ENCODE measurements at regions not wholly inside any gene's neighbourhood (a gene's known extent, or its start where the extent isn't known, plus 50 kb on each side); places are given as distances from the start of the nearest gene placed in this dataset.

DNA sequence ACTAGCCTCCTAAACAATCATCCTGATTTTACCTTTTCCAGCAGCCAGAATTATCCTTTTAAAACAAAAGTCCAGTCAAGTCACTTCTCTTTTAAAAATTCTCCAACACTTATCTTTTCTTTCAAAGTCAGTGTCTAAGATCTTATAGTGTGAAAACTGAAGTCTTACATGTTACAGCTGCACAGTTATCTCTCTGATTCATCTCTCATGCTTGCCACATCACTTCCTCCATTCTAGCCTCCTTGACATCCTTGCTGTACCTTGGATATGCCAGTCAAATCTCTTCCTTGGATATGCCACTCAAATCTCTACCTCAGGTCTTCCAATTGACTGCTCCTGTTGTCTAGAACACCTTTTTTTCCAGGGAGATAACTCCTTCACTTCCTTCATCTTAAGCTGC lies 361.7 kb upstream of the FTMT start:
- H3K27ac ChIP-seq: no peak overlapping the region
- TF ChIP-seq, protein P1, sequence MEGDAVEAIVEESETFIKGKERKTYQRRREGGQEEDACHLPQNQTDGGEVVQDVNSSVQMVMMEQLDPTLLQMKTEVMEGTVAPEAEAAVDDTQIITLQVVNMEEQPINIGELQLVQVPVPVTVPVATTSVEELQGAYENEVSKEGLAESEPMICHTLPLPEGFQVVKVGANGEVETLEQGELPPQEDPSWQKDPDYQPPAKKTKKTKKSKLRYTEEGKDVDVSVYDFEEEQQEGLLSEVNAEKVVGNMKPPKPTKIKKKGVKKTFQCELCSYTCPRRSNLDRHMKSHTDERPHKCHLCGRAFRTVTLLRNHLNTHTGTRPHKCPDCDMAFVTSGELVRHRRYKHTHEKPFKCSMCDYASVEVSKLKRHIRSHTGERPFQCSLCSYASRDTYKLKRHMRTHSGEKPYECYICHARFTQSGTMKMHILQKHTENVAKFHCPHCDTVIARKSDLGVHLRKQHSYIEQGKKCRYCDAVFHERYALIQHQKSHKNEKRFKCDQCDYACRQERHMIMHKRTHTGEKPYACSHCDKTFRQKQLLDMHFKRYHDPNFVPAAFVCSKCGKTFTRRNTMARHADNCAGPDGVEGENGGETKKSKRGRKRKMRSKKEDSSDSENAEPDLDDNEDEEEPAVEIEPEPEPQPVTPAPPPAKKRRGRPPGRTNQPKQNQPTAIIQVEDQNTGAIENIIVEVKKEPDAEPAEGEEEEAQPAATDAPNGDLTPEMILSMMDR (IDR thresholded peaks at IDR 0.05): no peak
- no peak for DNase-seq (ENCODE audit: low spot score)
- no peak overlapping the region for H3K4me3 ChIP-seq

DNA sequence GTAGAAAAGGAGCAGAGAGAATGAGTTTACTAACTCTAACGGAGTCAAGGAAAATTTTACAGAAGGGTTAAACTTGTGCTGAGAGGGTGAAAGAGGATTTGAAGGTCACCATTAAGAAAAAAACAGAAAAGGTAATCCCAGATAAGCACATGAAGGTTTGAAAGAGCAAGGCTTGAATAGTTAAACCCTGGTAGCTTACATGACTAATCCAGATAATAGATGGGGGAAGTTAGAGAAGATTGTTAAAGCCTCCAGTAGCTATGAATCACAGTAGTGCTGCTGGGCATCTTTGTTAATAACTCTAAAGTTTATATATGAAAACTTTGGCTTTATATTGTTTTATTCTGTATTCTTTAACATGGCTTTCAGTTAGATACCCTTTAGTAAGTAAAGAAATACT lies 354.5 kb upstream of the FTMT start:
- TF ChIP-seq, protein P1 (IDR thresholded peaks at IDR 0.05): no peak
- DNase-seq (ENCODE audit: low spot score): no peak
- H3K27ac ChIP-seq: no peak overlapping the region
- no peak overlapping the region for H3K4me3 ChIP-seq

DNA sequence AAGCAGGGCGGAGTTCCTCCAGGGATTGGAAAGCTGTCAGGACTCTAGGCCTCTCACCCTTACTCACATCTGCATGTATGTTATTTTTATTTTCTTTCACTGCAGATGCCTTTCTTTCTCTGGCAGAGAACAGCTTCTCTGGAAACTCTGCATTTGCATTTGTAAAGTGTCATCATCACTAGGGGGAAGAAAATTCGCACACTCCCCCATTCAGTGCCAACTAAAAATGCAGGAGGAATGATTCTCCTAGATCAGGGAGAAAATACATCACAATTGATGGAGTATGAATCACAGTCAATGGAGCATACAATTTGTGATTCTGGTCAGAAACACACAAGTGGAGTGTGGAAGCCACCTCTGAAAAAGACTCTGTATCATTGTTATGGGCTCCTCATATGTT lies 351.4 kb upstream of the FTMT start:
- TF ChIP-seq, protein P1 (IDR thresholded peaks at IDR 0.05): no peak
- H3K27ac ChIP-seq: no peak overlapping the region
- H3K4me3 ChIP-seq: no peak overlapping the region
- DNase-seq (ENCODE audit: low spot score): no peak

DNA sequence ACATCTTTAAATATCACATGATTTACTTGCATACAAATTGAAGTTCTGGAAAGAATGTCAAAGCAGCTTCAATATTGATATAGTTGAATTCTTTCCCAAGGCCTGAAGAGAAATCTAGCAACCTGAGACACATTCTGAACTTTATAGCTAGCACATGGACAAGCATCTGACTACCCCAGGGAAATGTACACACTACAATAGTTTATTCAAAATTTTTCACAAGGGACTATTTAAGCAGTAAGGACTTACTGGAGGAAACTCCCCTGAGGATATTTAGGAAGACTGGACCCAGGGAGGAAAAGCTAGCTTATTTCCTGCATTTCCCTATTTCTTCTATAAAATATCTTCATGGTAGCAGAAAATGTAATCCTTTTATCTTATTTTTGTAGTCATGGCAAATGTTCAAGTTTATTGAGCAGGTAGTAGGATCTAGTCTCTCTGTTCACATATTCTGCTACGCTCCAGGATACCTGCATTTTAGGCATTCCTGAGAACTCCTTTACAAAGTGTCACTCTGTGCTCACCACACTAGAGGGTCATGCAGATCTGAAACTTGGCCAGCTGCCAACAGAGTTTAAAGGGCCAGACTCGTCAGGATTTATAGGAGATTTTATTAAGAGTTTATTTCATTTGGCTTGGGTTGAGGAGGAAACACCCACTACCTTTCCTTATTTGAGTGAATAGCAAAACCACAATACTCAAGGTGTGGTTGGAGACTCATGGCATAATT lies 348.4 kb upstream of the FTMT start:
- no peak for DNase-seq (ENCODE audit: low spot score)
- no peak overlapping the region for H3K27ac ChIP-seq
- H3K4me3 ChIP-seq: no peak overlapping the region
- TF ChIP-seq, protein P1 (IDR thresholded peaks at IDR 0.05): no peak

DNA sequence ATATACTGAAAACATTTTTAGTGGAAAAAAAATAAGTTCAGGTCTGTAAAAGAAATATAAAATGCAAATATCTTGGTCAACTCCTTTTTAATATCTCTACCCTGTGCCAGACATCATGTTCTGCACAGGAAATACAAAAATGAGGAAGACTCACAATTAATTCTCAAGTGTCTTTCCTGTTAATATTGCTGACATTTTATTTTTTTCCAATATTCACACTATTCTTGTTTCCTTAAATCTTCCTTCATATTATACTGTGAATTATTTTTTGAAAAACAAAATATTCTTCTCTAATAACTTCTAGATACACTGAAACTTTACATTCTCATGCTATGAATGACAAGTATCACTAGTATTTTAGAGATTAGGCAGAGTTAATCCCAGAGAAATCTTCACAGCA lies 334.7 kb upstream of the FTMT start:
- TF ChIP-seq, protein P1 (IDR thresholded peaks at IDR 0.05): no peak
- no peak overlapping the region for H3K4me3 ChIP-seq
- H3K27ac ChIP-seq: no peak overlapping the region
- DNase-seq (ENCODE audit: low spot score): no peak

DNA sequence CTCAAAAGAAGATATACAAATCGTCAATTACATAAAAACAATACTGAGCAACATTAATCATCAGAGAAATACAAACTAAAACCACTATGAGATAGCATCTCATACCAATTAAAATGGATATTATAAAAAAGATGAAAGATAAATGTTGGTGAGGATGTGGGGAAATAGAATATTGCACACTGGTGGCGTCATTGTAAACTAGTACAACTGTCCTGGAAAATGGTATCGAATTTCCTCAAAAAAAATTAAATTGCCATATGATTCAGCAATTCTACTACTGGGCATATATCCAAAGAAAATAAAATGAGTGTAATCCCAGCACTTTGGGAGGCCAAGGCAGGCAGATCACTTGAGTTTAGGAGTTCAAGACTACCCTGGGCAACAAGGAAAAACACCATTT lies 326.0 kb upstream of the FTMT start:
- TF ChIP-seq, protein P1 (IDR thresholded peaks at IDR 0.05): no peak
- DNase-seq (ENCODE audit: low spot score): no peak
- Histone ChIP-seq H3K4me3 (no peak overlapping the region), H3K27ac (no peak overlapping the region)

DNA sequence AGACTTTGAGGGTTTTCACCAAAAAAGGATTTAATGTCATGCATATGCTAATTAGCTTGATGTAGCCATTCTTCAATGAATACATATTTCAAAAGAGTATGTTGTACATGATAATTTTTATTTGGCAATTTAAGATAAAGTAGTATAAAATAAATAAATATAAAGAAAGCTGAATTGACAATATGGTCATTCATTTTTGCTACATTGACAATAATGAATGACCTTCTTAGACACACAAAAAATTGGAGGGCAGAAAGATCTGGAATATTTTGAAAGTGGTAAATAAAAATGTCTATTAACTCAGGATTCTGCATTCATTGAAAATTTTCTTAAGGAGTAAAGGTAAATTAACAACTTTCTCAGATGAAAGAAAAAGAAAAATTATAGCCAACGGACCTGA lies 324.8 kb upstream of the FTMT start:
- DNase-seq (ENCODE audit: low spot score): no peak
- TF ChIP-seq, protein P1 (IDR thresholded peaks at IDR 0.05): no peak
- H3K4me3 ChIP-seq: no peak overlapping the region
- H3K27ac ChIP-seq: no peak overlapping the region
